ENCODE measurements at regions not wholly inside any gene's neighbourhood (a gene's known extent, or its start where the extent isn't known, plus 50 kb on each side); places are given as distances from the start of the nearest gene placed in this dataset.
"Not testable (repeated sequence)": the region's sequence is repeated elsewhere in the genome, so short reads cannot be mapped to it uniquely, and the experiment has no call there.

- Histone ChIP-seq H3K9ac (ENCODE audit: low read length) (no peak overlapping the region), H3K36me3 (ENCODE audit: insufficient read depth, low read length) (no peaks in the 10 kb centered on the region), H3K79me2 (ENCODE audit: insufficient read depth, low read length) (no peaks in the 10 kb centered on the region), H3K9me2 (ENCODE audit: low read depth, low read length) (no peaks in the 10 kb centered on the region), H3K9me3 (ENCODE audit: low read length) (no peaks in the 10 kb centered on the region), H3K4me3 (ENCODE audit: low read depth, low read length, poor library complexity, severe bottlenecking) (no peak overlapping the region), H3K4me2 (ENCODE audit: low read length) (no peak overlapping the region), H3K4me1 (ENCODE audit: insufficient read depth, low read length, severe bottlenecking) (no peaks in the 10 kb centered on the region), H4K20me1 (ENCODE audit: insufficient read depth, low read length) (no peaks in the 10 kb centered on the region), H3F3A (ENCODE audit: insufficient read depth, low read length) (no peaks in the 10 kb centered on the region), H3K27me3 (ENCODE audit: insufficient read depth, low read length) (no peaks in the 10 kb centered on the region), H2AFZ (ENCODE audit: low read length) (no peak overlapping the region), H3K27ac (ENCODE audit: low read depth, low read length, poor library complexity, severe bottlenecking) (no peak overlapping the region)
- TF ChIP-seq, protein P1, sequence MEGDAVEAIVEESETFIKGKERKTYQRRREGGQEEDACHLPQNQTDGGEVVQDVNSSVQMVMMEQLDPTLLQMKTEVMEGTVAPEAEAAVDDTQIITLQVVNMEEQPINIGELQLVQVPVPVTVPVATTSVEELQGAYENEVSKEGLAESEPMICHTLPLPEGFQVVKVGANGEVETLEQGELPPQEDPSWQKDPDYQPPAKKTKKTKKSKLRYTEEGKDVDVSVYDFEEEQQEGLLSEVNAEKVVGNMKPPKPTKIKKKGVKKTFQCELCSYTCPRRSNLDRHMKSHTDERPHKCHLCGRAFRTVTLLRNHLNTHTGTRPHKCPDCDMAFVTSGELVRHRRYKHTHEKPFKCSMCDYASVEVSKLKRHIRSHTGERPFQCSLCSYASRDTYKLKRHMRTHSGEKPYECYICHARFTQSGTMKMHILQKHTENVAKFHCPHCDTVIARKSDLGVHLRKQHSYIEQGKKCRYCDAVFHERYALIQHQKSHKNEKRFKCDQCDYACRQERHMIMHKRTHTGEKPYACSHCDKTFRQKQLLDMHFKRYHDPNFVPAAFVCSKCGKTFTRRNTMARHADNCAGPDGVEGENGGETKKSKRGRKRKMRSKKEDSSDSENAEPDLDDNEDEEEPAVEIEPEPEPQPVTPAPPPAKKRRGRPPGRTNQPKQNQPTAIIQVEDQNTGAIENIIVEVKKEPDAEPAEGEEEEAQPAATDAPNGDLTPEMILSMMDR (IDR thresholded peaks at IDR 0.05; ENCODE audit: low read length) = no peak
- no peak for TF ChIP-seq EZH2 (IDR thresholded peaks at IDR 0.05; ENCODE audit: borderline replicate concordance, low read length)
Observed at GRCh38 chr4:95761871-95762270, 78.0 kb upstream of the PDHA2 start.

DNA sequence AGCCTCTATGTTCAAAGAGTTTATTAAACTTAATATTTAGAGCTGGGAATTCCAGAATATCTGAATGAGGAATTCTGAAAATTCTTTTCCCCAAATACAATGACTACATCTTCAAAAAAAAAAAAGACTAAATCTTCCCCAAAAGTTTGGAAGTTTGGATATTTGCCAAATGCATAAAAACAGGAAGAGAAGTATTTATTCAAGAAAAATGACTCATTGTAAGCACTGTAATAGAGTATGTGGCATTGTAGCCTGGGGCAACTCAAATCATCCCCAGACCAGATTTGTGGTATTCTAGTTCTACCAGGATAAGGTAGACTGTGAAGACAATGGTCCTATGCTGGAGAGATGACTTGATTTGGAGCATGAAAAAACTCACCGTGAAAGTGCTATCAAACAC lies 78.5 kb upstream of the PDHA2 start:
- TF ChIP-seq EZH2 (IDR thresholded peaks at IDR 0.05; ENCODE audit: borderline replicate concordance, low read length) = no peak
- TF ChIP-seq, protein P1 (IDR thresholded peaks at IDR 0.05; ENCODE audit: low read length) = no peak
- no peaks in the 10 kb centered on the region for H3K27me3 ChIP-seq (ENCODE audit: insufficient read depth, low read length)
- no peak overlapping the region for H3K4me2 ChIP-seq (ENCODE audit: low read length)

DNA sequence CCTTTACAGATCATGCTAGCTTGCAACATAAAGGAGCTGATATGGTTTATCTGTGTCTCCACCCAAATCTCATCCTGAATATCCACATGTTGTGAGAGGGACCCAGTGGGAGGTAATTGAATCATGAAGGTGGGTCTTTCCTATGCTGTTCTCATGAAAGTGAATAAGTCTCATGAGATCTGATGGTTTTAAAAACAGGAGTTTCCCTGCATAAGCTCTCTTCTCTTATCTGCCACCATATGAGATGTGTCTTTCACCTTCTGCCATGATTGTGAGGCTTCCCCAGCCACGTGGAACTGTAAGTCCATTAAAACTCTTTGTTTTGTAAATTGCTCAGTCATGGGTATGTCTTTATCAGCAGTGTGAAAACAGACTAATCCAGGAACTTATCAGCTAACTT lies 79.2 kb upstream of the PDHA2 start:
- not testable (repeated sequence) for H2AFZ ChIP-seq (ENCODE audit: low read length); H3K4me2 ChIP-seq (ENCODE audit: low read length); H3F3A ChIP-seq (ENCODE audit: insufficient read depth, low read length)

More for the DNA sequence above, 78.5 kb upstream of the PDHA2 start:
- Histone ChIP-seq H3F3A (ENCODE audit: insufficient read depth, low read length) (no peaks in the 10 kb centered on the region), H3K79me2 (ENCODE audit: insufficient read depth, low read length) (no peaks in the 10 kb centered on the region), H3K27ac (ENCODE audit: low read depth, low read length, poor library complexity, severe bottlenecking) (no peak overlapping the region), H2AFZ (ENCODE audit: low read length) (no peak overlapping the region), H3K4me1 (ENCODE audit: insufficient read depth, low read length, severe bottlenecking) (no peaks in the 10 kb centered on the region), H3K4me3 (ENCODE audit: low read depth, low read length, poor library complexity, severe bottlenecking) (no peak overlapping the region), H3K9me3 (ENCODE audit: low read length) (no peaks in the 10 kb centered on the region), H3K9me2 (ENCODE audit: low read depth, low read length) (no peaks in the 10 kb centered on the region), H3K36me3 (ENCODE audit: insufficient read depth, low read length) (no peaks in the 10 kb centered on the region), H3K9ac (ENCODE audit: low read length) (no peak overlapping the region), H4K20me1 (ENCODE audit: insufficient read depth, low read length) (no peaks in the 10 kb centered on the region)

DNA sequence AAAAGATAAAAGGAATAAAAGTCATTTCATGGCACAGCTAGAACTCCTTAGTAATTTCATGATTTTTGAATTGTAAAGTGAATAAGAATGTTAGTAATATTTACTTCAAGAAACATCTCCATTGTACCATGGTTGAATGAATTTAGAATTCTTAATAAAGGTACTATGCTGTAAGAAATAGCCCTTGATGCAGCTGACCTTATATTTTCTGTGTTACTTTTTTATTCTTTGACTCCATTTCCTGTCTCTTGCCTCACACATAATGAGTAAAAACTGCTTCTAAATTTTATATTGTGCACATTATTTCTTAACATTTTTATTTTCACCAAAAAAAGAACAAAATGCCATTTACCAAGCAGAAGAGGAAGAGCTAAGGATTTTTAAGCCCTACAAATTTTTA lies 81.9 kb upstream of the PDHA2 start:
- H3K36me3 ChIP-seq (ENCODE audit: insufficient read depth, low read length) = no peaks in the 10 kb centered on the region
- H3K9me2 ChIP-seq (ENCODE audit: low read depth, low read length) = no peaks in the 10 kb centered on the region
- no peak overlapping the region for H3K4me3 ChIP-seq (ENCODE audit: low read depth, low read length, poor library complexity, severe bottlenecking)
- no peaks in the 10 kb centered on the region for H3K27me3 ChIP-seq (ENCODE audit: insufficient read depth, low read length)
- no peaks in the 10 kb centered on the region for H3K4me1 ChIP-seq (ENCODE audit: insufficient read depth, low read length, severe bottlenecking)
- no peak overlapping the region for H3K9ac ChIP-seq (ENCODE audit: low read length)
- H4K20me1 ChIP-seq (ENCODE audit: insufficient read depth, low read length) = no peaks in the 10 kb centered on the region
- H3K27ac ChIP-seq (ENCODE audit: low read depth, low read length, poor library complexity, severe bottlenecking) = no peak overlapping the region
- no peaks in the 10 kb centered on the region for H3F3A ChIP-seq (ENCODE audit: insufficient read depth, low read length)
- no peak for TF ChIP-seq EZH2 (IDR thresholded peaks at IDR 0.05; ENCODE audit: borderline replicate concordance, low read length)
- TF ChIP-seq, protein P1 (IDR thresholded peaks at IDR 0.05; ENCODE audit: low read length) = no peak
- no peak overlapping the region for H2AFZ ChIP-seq (ENCODE audit: low read length)
- H3K79me2 ChIP-seq (ENCODE audit: insufficient read depth, low read length) = no peaks in the 10 kb centered on the region
- H3K4me2 ChIP-seq (ENCODE audit: low read length) = no peak overlapping the region
- no peaks in the 10 kb centered on the region for H3K9me3 ChIP-seq (ENCODE audit: low read length)

More for the DNA sequence above, 79.2 kb upstream of the PDHA2 start:
- not testable (repeated sequence) for H3K27me3 ChIP-seq (ENCODE audit: insufficient read depth, low read length); H3K9me3 ChIP-seq (ENCODE audit: low read length); H3K27ac ChIP-seq (ENCODE audit: low read depth, low read length, poor library complexity, severe bottlenecking); H3K36me3 ChIP-seq (ENCODE audit: insufficient read depth, low read length); H3K79me2 ChIP-seq (ENCODE audit: insufficient read depth, low read length); H4K20me1 ChIP-seq (ENCODE audit: insufficient read depth, low read length); H3K9me2 ChIP-seq (ENCODE audit: low read depth, low read length); H3K9ac ChIP-seq (ENCODE audit: low read length); H3K4me3 ChIP-seq (ENCODE audit: low read depth, low read length, poor library complexity, severe bottlenecking); H3K4me1 ChIP-seq (ENCODE audit: insufficient read depth, low read length, severe bottlenecking)
